Tibial nerve (tissue), 3 donors: ENCODE measurements at regions not wholly inside any gene's neighbourhood (a gene's known extent, or its start where the extent isn't known, plus 50 kb on each side); places are given as distances from the start of the nearest gene placed in this dataset.

Source experiments
- POLR2A ChIP-seq, 2 donors: fragments of 450-650 bp; IDR thresholded peaks; one replicate each; pipeline ENCODE4 v1.6.1; 2017; ENCODE audit warnings: antibody characterized with exemption in 2 of 2, mild to moderate bottlenecking in 2 of 2, moderate library complexity in 2 of 2
- TF ChIP-seq, protein P1 (sequence below), 5 experiments: fragments of 200-600 bp in 3 of 5; fragments of 450-650 bp in 2 of 5; sonication (generic) in 3 of 5; IDR thresholded peaks; one replicate each; pipeline ENCODE4 v1.5.1; 2016 to 2019; ENCODE audit warnings: antibody characterized with exemption in 5 of 5, mild to moderate bottlenecking in 3 of 5, moderate library complexity in 2 of 5

DNA sequence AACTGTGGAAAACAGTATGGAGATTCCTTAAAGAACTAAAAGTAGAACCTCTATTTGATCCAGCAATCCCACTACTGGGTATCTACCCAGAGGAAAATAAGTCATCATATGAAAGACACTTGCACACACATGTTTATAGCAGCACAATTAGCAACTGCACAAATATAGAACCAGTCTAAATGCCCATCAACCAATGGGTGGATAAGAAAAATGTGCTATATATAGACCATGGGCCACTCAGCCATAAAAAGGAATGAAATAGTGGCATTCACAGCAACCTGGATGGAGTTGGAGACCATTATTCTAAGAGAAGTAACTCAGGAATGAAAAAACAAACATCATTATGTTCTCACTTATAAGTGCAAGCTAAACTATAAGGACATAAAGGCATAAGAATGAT is 105.0 kb upstream of the PGBD5 start:
- TF ChIP-seq, protein P1, sequence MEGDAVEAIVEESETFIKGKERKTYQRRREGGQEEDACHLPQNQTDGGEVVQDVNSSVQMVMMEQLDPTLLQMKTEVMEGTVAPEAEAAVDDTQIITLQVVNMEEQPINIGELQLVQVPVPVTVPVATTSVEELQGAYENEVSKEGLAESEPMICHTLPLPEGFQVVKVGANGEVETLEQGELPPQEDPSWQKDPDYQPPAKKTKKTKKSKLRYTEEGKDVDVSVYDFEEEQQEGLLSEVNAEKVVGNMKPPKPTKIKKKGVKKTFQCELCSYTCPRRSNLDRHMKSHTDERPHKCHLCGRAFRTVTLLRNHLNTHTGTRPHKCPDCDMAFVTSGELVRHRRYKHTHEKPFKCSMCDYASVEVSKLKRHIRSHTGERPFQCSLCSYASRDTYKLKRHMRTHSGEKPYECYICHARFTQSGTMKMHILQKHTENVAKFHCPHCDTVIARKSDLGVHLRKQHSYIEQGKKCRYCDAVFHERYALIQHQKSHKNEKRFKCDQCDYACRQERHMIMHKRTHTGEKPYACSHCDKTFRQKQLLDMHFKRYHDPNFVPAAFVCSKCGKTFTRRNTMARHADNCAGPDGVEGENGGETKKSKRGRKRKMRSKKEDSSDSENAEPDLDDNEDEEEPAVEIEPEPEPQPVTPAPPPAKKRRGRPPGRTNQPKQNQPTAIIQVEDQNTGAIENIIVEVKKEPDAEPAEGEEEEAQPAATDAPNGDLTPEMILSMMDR (IDR thresholded peaks at IDR 0.05) = no peak
- TF ChIP-seq POLR2A (IDR thresholded peaks at IDR 0.05) = no peak
